Prostate gland (tissue), 2 donors: ENCODE measurements at regions not wholly inside any gene's neighbourhood (a gene's known extent, or its start where the extent isn't known, plus 50 kb on each side); places are given as distances from the start of the nearest gene placed in this dataset.

ENCODE experiments used
- DNase-seq: peaks from one replicate; pipeline ENCODE4 v3.0.0-alpha.2; 2019; ENCODE audit warnings: low spot score
- H3K27ac ChIP-seq, 2 donors: fragments of 200-600 bp; sonication (generic); 2 replicates each; pipeline ENCODE4 v1.5.1; 2017 to 2019
- H3K27me3 ChIP-seq: fragments of 200-600 bp; sonication (generic); replicated peaks from 2 replicates; pipeline ENCODE4 v1.5.1; 2019; ENCODE audit not compliant: insufficient read depth
- H3K36me3 ChIP-seq, 2 donors: fragments of 200-600 bp; sonication (generic); 1 replicate in 1 of 2; 2 replicates in 1 of 2; pipeline versions ENCODE4 v1.5.1 to v1.8.1; 2017 to 2019
- H3K4me1 ChIP-seq: fragments of 200-600 bp; sonication (generic); replicated peaks from 2 replicates; pipeline ENCODE4 v1.5.1; 2019
- H3K4me3 ChIP-seq, 2 donors: fragments of 200-600 bp; sonication (generic); 2 replicates each; pipeline ENCODE4 v1.5.1; 2017 to 2019
- H3K9me3 ChIP-seq: fragments of 200-600 bp; sonication (generic); 2 replicates; pipeline ENCODE4 v1.5.1; 2017
- POLR2A ChIP-seq: fragments of 450-650 bp; IDR thresholded peaks from one replicate; pipeline ENCODE4 v1.6.1; 2016; ENCODE audit warnings: antibody characterized with exemption, mild to moderate bottlenecking
- POLR2AphosphoS5 ChIP-seq: sonication (generic); formaldehyde crosslinking; IDR thresholded peaks from one replicate; pipeline ENCODE4 v1.6.1; 2017; ENCODE audit warnings: antibody characterized with exemption
- WGBS: methylation state at CpG from one replicate; pipeline ENCODE4 v1.1.5; 2018; 5-methylcytosine and 5-hydroxymethylcytosine counted together
- intact Hi-C: fragments of 100-400 bp; cut with DNase I; formaldehyde crosslinking; loops from one replicate; pipeline ENCODE4 v1.14.2; 2022
- TF ChIP-seq, protein P1 (sequence below), 4 experiments: fragments of 200-600 bp in 2 of 4; fragments of 450-650 bp in 2 of 4; sonication (generic) in 2 of 4; IDR thresholded peaks; 1 replicate in 3 of 4; 2 replicates in 1 of 4; pipeline ENCODE4 v1.5.1; 2016 to 2019; ENCODE audit warnings: antibody characterized with exemption in 4 of 4, mild to moderate bottlenecking in 2 of 4, moderate library complexity in 2 of 4

DNA sequence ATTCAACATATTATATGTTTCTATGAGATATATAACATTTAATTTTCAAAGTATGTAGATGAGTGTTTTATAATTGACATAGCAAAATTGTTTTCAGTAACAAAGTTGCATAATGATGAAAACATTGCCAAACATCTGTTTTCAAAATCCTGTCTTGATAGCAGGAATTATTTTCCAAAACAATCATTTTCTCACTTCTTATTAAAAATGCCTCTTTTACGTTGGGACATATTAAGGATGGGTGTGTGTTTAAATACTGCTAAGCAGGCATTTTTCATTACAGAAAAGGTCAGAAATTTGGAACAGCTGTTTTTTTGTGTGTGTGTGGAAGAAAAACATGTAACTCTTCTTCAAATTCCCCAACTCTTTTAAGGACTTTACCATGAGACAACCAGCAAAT lies 452.0 kb downstream of the SPRY1 start:
- 66% methylated on average over 1 of the region's 1 CpG for WGBS
- no peak overlapping the region for H3K27ac ChIP-seq
- DNase-seq, result no peak
- H3K36me3 ChIP-seq, result no peaks in the 10 kb centered on the region
- H3K4me1 ChIP-seq, result no peaks in the 10 kb centered on the region
- intact Hi-C loops, result no loop called here
- TF ChIP-seq POLR2AphosphoS5 (no peak), POLR2A (no peak)
- TF ChIP-seq, protein P1, sequence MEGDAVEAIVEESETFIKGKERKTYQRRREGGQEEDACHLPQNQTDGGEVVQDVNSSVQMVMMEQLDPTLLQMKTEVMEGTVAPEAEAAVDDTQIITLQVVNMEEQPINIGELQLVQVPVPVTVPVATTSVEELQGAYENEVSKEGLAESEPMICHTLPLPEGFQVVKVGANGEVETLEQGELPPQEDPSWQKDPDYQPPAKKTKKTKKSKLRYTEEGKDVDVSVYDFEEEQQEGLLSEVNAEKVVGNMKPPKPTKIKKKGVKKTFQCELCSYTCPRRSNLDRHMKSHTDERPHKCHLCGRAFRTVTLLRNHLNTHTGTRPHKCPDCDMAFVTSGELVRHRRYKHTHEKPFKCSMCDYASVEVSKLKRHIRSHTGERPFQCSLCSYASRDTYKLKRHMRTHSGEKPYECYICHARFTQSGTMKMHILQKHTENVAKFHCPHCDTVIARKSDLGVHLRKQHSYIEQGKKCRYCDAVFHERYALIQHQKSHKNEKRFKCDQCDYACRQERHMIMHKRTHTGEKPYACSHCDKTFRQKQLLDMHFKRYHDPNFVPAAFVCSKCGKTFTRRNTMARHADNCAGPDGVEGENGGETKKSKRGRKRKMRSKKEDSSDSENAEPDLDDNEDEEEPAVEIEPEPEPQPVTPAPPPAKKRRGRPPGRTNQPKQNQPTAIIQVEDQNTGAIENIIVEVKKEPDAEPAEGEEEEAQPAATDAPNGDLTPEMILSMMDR (IDR thresholded peaks at IDR 0.05), result no peak
- H3K27me3 ChIP-seq, result no peaks in the 10 kb centered on the region
- H3K4me3 ChIP-seq, result no peak overlapping the region
- no peaks in the 10 kb centered on the region for H3K9me3 ChIP-seq

DNA sequence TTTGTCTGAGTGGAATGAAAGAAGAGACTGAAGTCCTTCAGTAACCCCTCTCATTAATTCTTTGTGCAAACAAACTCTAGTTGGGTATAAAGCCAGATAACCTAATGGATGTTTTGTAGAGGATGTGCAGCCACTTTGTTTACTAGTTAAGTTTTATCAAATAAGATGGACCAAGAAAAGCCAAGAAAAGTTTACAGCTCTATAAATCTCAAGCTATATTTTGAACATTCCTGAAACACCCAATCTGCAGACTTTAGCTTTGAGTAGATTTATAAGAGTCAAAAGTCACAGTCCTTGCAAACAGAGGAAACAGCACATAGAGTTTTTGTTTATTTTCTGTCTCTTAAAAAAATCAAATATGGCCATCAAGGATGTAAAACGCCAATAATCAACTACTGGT lies 452.9 kb downstream of the SPRY1 start:
- Histone ChIP-seq H3K9me3 (no peaks in the 10 kb centered on the region), H3K27me3 (no peaks in the 10 kb centered on the region), H3K4me1 (no peaks in the 10 kb centered on the region), H3K36me3 (no peaks in the 10 kb centered on the region), H3K27ac (no peak overlapping the region), H3K4me3 (no peak overlapping the region)
- 38% methylated on average over 1 of the region's 1 CpG for WGBS
- TF ChIP-seq POLR2AphosphoS5 (no peak), POLR2A (no peak)
- TF ChIP-seq, protein P1 (IDR thresholded peaks at IDR 0.05), result no peak
- intact Hi-C loops, result no loop called here
- no peak for DNase-seq

DNA sequence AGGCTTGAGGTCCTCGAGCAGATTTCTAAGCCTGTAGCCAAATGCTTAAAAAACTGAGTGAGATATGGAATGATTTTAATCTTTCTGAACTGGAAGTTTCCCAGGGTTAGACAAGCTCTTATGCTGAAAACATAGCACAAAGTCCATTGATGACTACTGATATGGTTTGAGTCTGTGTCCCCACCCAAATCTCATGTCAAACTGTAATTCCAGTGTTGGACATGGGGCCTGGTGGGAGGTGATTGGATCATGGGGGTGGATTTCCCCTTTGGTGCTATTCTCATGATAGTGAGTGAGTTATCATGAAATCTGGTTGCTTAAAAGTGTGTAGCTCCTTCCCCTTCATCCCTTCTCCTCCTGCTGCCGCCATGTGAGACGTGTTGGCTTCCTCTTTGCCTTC lies 454.9 kb downstream of the SPRY1 start:
- Histone ChIP-seq H3K9me3 (no peaks in the 10 kb centered on the region), H3K4me1 (no peaks in the 10 kb centered on the region), H3K4me3 (no peak overlapping the region), H3K27me3 (no peaks in the 10 kb centered on the region), H3K27ac (no peak overlapping the region), H3K36me3 (no peaks in the 10 kb centered on the region)
- 87% methylated on average over 3 of the region's 3 CpGs for WGBS
- intact Hi-C loops, result no loop called here
- DNase-seq, result no peak
- TF ChIP-seq, protein P1 (IDR thresholded peaks at IDR 0.05), result no peak
- TF ChIP-seq POLR2A, result no peak
- no peak for TF ChIP-seq POLR2AphosphoS5

DNA sequence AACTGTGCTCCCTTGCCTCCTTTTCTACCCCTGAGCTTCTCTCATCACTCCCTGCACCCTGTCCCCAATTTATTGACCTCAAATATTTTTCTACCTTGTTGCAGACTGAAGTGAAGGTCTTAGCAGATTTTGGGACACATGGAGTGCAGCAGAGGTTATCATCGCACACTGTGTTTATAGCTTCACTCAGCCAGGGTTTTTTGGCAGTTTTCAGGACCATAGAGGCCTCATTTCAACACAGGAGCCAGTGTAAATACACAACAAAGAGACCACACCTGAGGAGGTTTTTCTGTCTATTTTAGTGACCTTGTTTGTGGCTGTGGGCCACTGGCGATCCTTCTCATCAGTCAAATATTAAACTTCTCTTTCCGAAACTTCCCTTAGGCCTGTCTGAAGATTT lies 457.1 kb downstream of the SPRY1 start:
- WGBS, result 79% methylated on average over 3 of the region's 3 CpGs
- TF ChIP-seq, protein P1 (IDR thresholded peaks at IDR 0.05), result no peak
- TF ChIP-seq POLR2A (no peak), POLR2AphosphoS5 (no peak)
- intact Hi-C loops, result no loop called here

DNA sequence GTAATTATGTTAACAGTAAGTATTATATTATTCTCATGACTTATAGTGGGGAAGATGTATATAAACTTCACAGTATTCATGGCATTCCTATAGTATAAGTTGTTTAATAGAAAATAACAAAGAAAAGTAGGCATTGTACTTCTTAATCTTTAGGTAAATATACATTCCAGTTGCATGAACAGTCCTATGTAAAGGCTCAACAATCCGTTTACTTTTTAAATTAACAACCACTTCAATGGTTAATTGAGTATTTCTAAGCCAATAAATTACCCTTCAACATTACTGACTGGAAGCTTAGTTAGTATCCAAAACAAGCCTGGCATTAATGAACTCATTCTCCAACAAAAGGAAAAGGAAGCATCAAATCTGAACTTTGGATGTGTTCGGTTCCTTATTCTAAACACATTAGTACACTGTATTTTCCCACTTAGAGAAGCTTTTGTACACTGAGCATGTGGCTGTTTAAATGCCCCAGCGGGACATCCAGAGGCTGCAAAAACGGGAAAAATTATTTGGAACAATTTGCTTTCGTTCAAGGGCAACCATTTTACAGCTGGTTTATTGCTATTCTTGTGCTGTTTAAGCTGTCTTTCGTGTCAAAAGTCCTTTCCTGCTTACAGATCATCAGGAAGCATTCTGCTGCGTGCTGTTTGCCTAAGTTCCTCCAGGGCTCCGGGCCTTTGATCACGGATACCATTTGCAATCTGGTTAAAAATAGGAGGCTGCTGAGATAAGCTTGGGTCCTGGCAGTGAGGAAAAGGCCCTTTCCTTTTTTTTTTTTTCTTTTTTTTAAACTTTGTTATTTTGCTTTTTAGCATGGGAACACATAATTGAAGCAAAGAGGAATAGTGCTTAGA lies 460.3 kb downstream of the SPRY1 start:
- intact Hi-C loops, result no loop called here
- 11% methylated on average over 9 of the region's 9 CpGs for WGBS
- H3K4me3 ChIP-seq, result no peak overlapping the region
- DNase-seq, result peak; percentile 8
- no peaks in the 10 kb centered on the region for H3K27me3 ChIP-seq
- TF ChIP-seq, protein P1 (IDR thresholded peaks at IDR 0.05), result no peak
- TF ChIP-seq POLR2A (no peak), POLR2AphosphoS5 (peak; percentile 25)
- H3K36me3 ChIP-seq, result no peaks in the 10 kb centered on the region
- no peak overlapping the region for H3K27ac ChIP-seq
- H3K9me3 ChIP-seq, result no peaks in the 10 kb centered on the region
- H3K4me1 ChIP-seq, result no peaks in the 10 kb centered on the region

More for the DNA sequence above, 457.1 kb downstream of the SPRY1 start:
- no peak overlapping the region for H3K4me3 ChIP-seq
- H3K36me3 ChIP-seq, result no peaks in the 10 kb centered on the region
- H3K27me3 ChIP-seq, result no peaks in the 10 kb centered on the region
- H3K27ac ChIP-seq, result no peak overlapping the region
- no peaks in the 10 kb centered on the region for H3K9me3 ChIP-seq
- H3K4me1 ChIP-seq, result no peaks in the 10 kb centered on the region
- no peak for DNase-seq
